Trophoblast cell (in vitro differentiated cells and primary cell): ENCODE measurements at regions not wholly inside any gene's neighbourhood (a gene's known extent, or its start where the extent isn't known, plus 50 kb on each side); places are given as distances from the start of the nearest gene placed in this dataset.

ENCODE experiments used
- DNase-seq, 2 donors: peaks; one replicate each; pipeline ENCODE4 v3.0.0-alpha.2; 2016
- H2AFZ ChIP-seq: 2 replicates; pipeline ENCODE4 v1.6.1; 2013; ENCODE audit warnings: low read length, moderate library complexity, mild to moderate bottlenecking; ENCODE audit not compliant: insufficient read depth, poor library complexity
- H2AK5ac ChIP-seq: 2 replicates; pipeline ENCODE4 v1.6.1; 2013; ENCODE audit warnings: mild to moderate bottlenecking, low read length
- H2BK120ac ChIP-seq: 2 replicates; pipeline ENCODE4 v1.6.1; 2013; ENCODE audit warnings: low read length, mild to moderate bottlenecking, moderate library complexity; ENCODE audit not compliant: insufficient read depth, poor library complexity
- H2BK12ac ChIP-seq: 2 replicates; pipeline ENCODE4 v1.6.1; 2013; ENCODE audit warnings: mild to moderate bottlenecking, low read length, moderate library complexity
- H2BK5ac ChIP-seq: 2 replicates; pipeline ENCODE4 v1.6.1; 2013; ENCODE audit warnings: low read length, low read depth, moderate library complexity, mild to moderate bottlenecking; ENCODE audit not compliant: poor library complexity
- H3K14ac ChIP-seq: 2 replicates; pipeline ENCODE4 v1.6.1; 2013; ENCODE audit warnings: mild to moderate bottlenecking, low read length
- H3K18ac ChIP-seq: 2 replicates; pipeline ENCODE4 v1.6.1; 2013; ENCODE audit warnings: mild to moderate bottlenecking, low read length
- H3K23ac ChIP-seq: 2 replicates; pipeline ENCODE4 v1.6.1; 2013; ENCODE audit warnings: low read length
- H3K27ac ChIP-seq: 2 replicates; pipeline ENCODE4 v1.5.1; 2013; ENCODE audit warnings: low read depth, mild to moderate bottlenecking, inconsistent platforms, low read length, moderate library complexity
- H3K27me3 ChIP-seq: 2 replicates; pipeline ENCODE4 v1.6.1; 2013; ENCODE audit warnings: inconsistent platforms, mild to moderate bottlenecking, low read length, moderate library complexity; ENCODE audit not compliant: insufficient read depth
- H3K36me3 ChIP-seq, 2 experiments: 1 replicate in 1 of 2; 2 replicates in 1 of 2; pipeline ENCODE4 v1.6.1; 2013; ENCODE audit warnings: low read length in 2 of 2, mild to moderate bottlenecking in 2 of 2, moderate library complexity in 1 of 2; ENCODE audit not compliant: insufficient read depth in 2 of 2, control insufficient read depth in 1 of 2
- H3K4ac ChIP-seq: 2 replicates; pipeline ENCODE4 v1.6.1; 2013; ENCODE audit warnings: low read depth, mild to moderate bottlenecking, low read length, moderate library complexity
- H3K4me1 ChIP-seq, 2 experiments: 1 replicate in 1 of 2; 2 replicates in 1 of 2; pipeline ENCODE4 v1.6.1; 2013; ENCODE audit warnings: low read length in 2 of 2, mild to moderate bottlenecking in 2 of 2, moderate library complexity in 1 of 2; ENCODE audit not compliant: insufficient read depth in 2 of 2, control insufficient read depth in 1 of 2
- H3K4me2 ChIP-seq: 2 replicates; pipeline ENCODE4 v1.6.1; 2013; ENCODE audit warnings: inconsistent platforms, mild to moderate bottlenecking, low read length, moderate library complexity
- H3K4me3 ChIP-seq: 2 replicates; pipeline ENCODE4 v1.5.1; 2013; ENCODE audit warnings: mild to moderate bottlenecking, low read depth, low read length, inconsistent platforms
- H3K79me1 ChIP-seq: one replicate; pipeline ENCODE4 v1.6.1; 2013; ENCODE audit warnings: low read length
- H3K79me2 ChIP-seq: 2 replicates; pipeline ENCODE4 v1.6.1; 2013; ENCODE audit warnings: low read length, mild to moderate bottlenecking; ENCODE audit not compliant: control insufficient read depth, insufficient read depth, poor library complexity
- H3K9ac ChIP-seq: 2 replicates; pipeline ENCODE4 v1.6.1; 2013; ENCODE audit warnings: mild to moderate bottlenecking, low read length
- H3K9me3 ChIP-seq: 2 replicates; pipeline ENCODE4 v1.6.1; 2013; ENCODE audit warnings: low read depth, mild to moderate bottlenecking, control low read depth, inconsistent platforms, low read length; ENCODE audit not compliant: insufficient read depth
- H4K12ac ChIP-seq: 2 replicates; pipeline ENCODE4 v1.6.1; 2013; ENCODE audit warnings: low read depth, mild to moderate bottlenecking, low read length, moderate library complexity
- H4K8ac ChIP-seq: 2 replicates; pipeline ENCODE4 v1.6.1; 2013; ENCODE audit warnings: low read depth, mild to moderate bottlenecking, low read length, moderate library complexity
- H4K91ac ChIP-seq: one replicate; pipeline ENCODE4 v1.6.1; 2013; ENCODE audit warnings: low read depth, mild to moderate bottlenecking, low read length, moderate library complexity
- WGBS: extraction: QIAGEN DNeasy Blood & Tissue Kit; methylation state at CpG from one replicate; pipeline ENCODE4 v1.1.7; 2013; ENCODE audit warnings: missing lambda C conversion rate; ENCODE audit not compliant: insufficient read length, insufficient coverage; ENCODE audit errors: extremely low coverage; 5-methylcytosine and 5-hydroxymethylcytosine counted together

GRCh38 chr10:108849688-108850087 is 1073.6 kb downstream of the XPNPEP1 start:
- no peak overlapping the region for H4K8ac ChIP-seq
- no CpG with 5 or more reads among the region's 2 CpGs for WGBS
- no peak overlapping the region for H4K91ac ChIP-seq

DNA sequence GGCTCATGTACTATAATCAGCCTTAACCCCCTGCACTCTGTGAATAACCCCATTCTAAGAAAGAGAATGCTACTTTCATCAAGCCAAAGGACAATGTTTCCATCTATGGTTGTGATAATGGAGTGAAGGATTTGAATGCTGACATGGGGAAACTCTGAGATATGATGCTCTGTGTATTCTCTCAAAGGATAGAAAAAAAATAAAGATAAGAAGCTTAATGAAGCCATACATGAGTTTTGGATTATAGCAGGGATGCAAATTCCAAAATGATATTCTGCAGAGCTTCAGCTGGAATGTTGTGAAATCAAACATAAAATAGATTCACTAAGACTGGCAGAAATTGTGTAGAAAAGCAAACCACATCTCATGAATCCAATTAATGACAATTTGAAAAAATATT is 1074.1 kb downstream of the XPNPEP1 start:
- Histone ChIP-seq H3K9me3 (no peaks in the 10 kb centered on the region), H2AK5ac (no peak overlapping the region), H2AFZ (no peak overlapping the region), H4K91ac (no peak overlapping the region), H3K9ac (no peak overlapping the region), H3K4me3 (no peak overlapping the region), H3K27me3 (no peaks in the 10 kb centered on the region), H2BK5ac (no peak overlapping the region), H4K12ac (no peak overlapping the region), H3K4me2 (no peak overlapping the region), H3K18ac (no peak overlapping the region), H3K36me3 (no peaks in the 10 kb centered on the region), H4K8ac (no peak overlapping the region), H2BK120ac (no peak overlapping the region), H3K4ac (no peak overlapping the region), H3K4me1 (no peaks in the 10 kb centered on the region), H3K23ac (no peak overlapping the region), H3K27ac (no peak overlapping the region), H2BK12ac (no peak overlapping the region), H3K79me2 (no peaks in the 10 kb centered on the region), H3K79me1 (no peaks in the 10 kb centered on the region), H3K14ac (no peak overlapping the region)
- no peak for DNase-seq

More at GRCh38 chr10:108849688-108850087, 1073.6 kb downstream of the XPNPEP1 start:
- Histone ChIP-seq H2BK120ac (no peak overlapping the region), H3K9ac (no peak overlapping the region), H3K4me3 (no peak overlapping the region), H2AK5ac (no peak overlapping the region), H3K4me2 (no peak overlapping the region), H3K27me3 (no peaks in the 10 kb centered on the region), H4K12ac (no peak overlapping the region), H3K18ac (no peak overlapping the region), H2BK5ac (no peak overlapping the region), H3K79me1 (no peaks in the 10 kb centered on the region), H3K36me3 (no peaks in the 10 kb centered on the region), H3K27ac (no peak overlapping the region), H2BK12ac (no peak overlapping the region), H3K4me1 (no peaks in the 10 kb centered on the region), H3K14ac (no peak overlapping the region), H3K79me2 (no peaks in the 10 kb centered on the region), H3K9me3 (no peaks in the 10 kb centered on the region), H3K23ac (no peak overlapping the region), H2AFZ (no peak overlapping the region), H3K4ac (no peak overlapping the region)
- no peak for DNase-seq

GRCh38 chr10:108848046-108848445 is 1075.3 kb downstream of the XPNPEP1 start:
- Histone ChIP-seq H3K36me3 (no peaks in the 10 kb centered on the region), H3K27ac (no peak overlapping the region), H3K4me2 (no peak overlapping the region), H3K27me3 (no peaks in the 10 kb centered on the region), H2AK5ac (no peak overlapping the region), H3K9me3 (no peaks in the 10 kb centered on the region), H2BK5ac (no peak overlapping the region), H4K8ac (no peak overlapping the region), H3K4me1 (no peaks in the 10 kb centered on the region), H2AFZ (no peak overlapping the region), H3K4me3 (no peak overlapping the region), H3K79me1 (no peaks in the 10 kb centered on the region), H2BK12ac (no peak overlapping the region), H4K91ac (no peak overlapping the region), H2BK120ac (no peak overlapping the region), H4K12ac (no peak overlapping the region), H3K4ac (no peak overlapping the region), H3K79me2 (no peaks in the 10 kb centered on the region), H3K9ac (no peak overlapping the region), H3K14ac (no peak overlapping the region), H3K23ac (no peak overlapping the region), H3K18ac (no peak overlapping the region)
- no CpG with 5 or more reads among the region's 1 CpG for WGBS
- no peak for DNase-seq

GRCh38 chr10:108840944-108841343 is 1082.4 kb downstream of the XPNPEP1 start:
- Histone ChIP-seq H3K14ac (no peak overlapping the region), H3K9ac (no peak overlapping the region), H2BK120ac (no peak overlapping the region), H3K4me2 (no peak overlapping the region), H3K36me3 (no peaks in the 10 kb centered on the region), H3K18ac (no peak overlapping the region), H3K79me1 (no peaks in the 10 kb centered on the region), H4K91ac (no peak overlapping the region), H3K4me3 (no peak overlapping the region), H4K12ac (no peak overlapping the region), H2BK5ac (no peak overlapping the region), H3K9me3 (no peaks in the 10 kb centered on the region), H3K79me2 (no peaks in the 10 kb centered on the region), H3K4ac (no peak overlapping the region), H4K8ac (no peak overlapping the region), H2AFZ (no peak overlapping the region), H3K4me1 (no peaks in the 10 kb centered on the region), H3K23ac (no peak overlapping the region), H3K27me3 (no peaks in the 10 kb centered on the region), H2AK5ac (no peak overlapping the region), H3K27ac (no peak overlapping the region), H2BK12ac (no peak overlapping the region)
- WGBS: no CpG with 5 or more reads among the region's 3 CpGs
- no peak for DNase-seq
